Endothelial cell of umbilical vein (primary cell): ENCODE measurements at regions not wholly inside any gene's neighbourhood (a gene's known extent, or its start where the extent isn't known, plus 50 kb on each side); places are given as distances from the start of the nearest gene placed in this dataset.
"Not testable (repeated sequence)": the region's sequence is repeated elsewhere in the genome, so short reads cannot be mapped to it uniquely, and the experiment has no call there.

Source experiments
- BruUV-seq: library from RNA; stranded (reverse); fragments of 400-500 nt; replicated peaks from 2 replicates; lab custom pipeline; 2021; lab: Mats Ljungman, UMichigan
- CTCF ChIA-PET: fragments of 300-600, 350-600 bp; sonication (Branson Sonifier 250); formaldehyde crosslinking; loops from one replicate; lab custom pipeline; 2021; ENCODE audit warnings: antibody characterized with exemption, inconsistent platforms; lab: Charles Lee
- POLR2A ChIA-PET: fragments of 300-600, 350-600 bp; sonication (Branson Sonifier 250); formaldehyde crosslinking; loops from one replicate; lab custom pipeline; 2021; ENCODE audit warnings: antibody characterized with exemption, inconsistent platforms; lab: Charles Lee
- DNase-seq: peaks from one replicate; pipeline ENCODE4 v3.0.0-alpha.2; 2011; ENCODE audit warnings: low read depth, low spot score
- FAIRE-seq: peaks from 2 replicates; lab custom pipeline; 2011; peaks lifted over from hg19 to GRCh38; lab: Jason Lieb, UNC
- H2AFZ ChIP-seq: 2 replicates; pipeline ENCODE4 v1.6.0; 2012; ENCODE audit warnings: low read depth, low read length, control low read depth, inconsistent platforms
- H3K27ac ChIP-seq: 2 replicates; pipeline ENCODE4 v1.5.1; 2011; ENCODE audit warnings: low read depth, mild to moderate bottlenecking, control low read depth, low read length, moderate library complexity; ENCODE audit not compliant: insufficient read depth
- H3K27me3 ChIP-seq, 2 experiments: 2 replicates each; pipeline versions ENCODE4 v1.6.0 to v1.6.1; 2011; ENCODE audit warnings: low read length in 2 of 2, mixed read lengths in 1 of 2; ENCODE audit not compliant: control insufficient read depth in 2 of 2, insufficient read depth in 2 of 2
- H3K36me3 ChIP-seq, 2 experiments: 2 replicates in 1 of 2; 3 replicates in 1 of 2; pipeline ENCODE4 v1.5.1; 2011; ENCODE audit warnings: low read length in 2 of 2, mild to moderate bottlenecking in 1 of 2, moderate library complexity in 1 of 2; ENCODE audit not compliant: control insufficient read depth in 2 of 2, insufficient read depth in 2 of 2; ENCODE audit errors: extremely low read depth in 1 of 2
- H3K4me1 ChIP-seq: 3 replicates; pipeline ENCODE4 v1.5.1; 2011; ENCODE audit warnings: mild to moderate bottlenecking, low read length; ENCODE audit not compliant: control insufficient read depth, insufficient read depth; ENCODE audit errors: extremely low read depth
- H3K4me2 ChIP-seq: 2 replicates; pipeline ENCODE4 v1.6.1; 2011; ENCODE audit warnings: low read length, control low read depth, mixed read lengths; ENCODE audit not compliant: insufficient read depth
- H3K4me3 ChIP-seq, 3 experiments: fragments of 200-600 bp in 1 of 3; sonication (generic), shearing (Covaris generic) in 1 of 3; replicated peaks in 1 of 3; 2 replicates each; pipeline ENCODE4 v1.5.1; 2011 to 2016; ENCODE audit warnings: control low read depth in 3 of 3, low read length in 3 of 3, mild to moderate bottlenecking in 2 of 3, inconsistent platforms in 1 of 3, low read depth in 1 of 3, moderate library complexity in 1 of 3; ENCODE audit not compliant: insufficient read depth in 1 of 3
- H3K79me2 ChIP-seq: 2 replicates; pipeline ENCODE4 v1.6.0; 2012; ENCODE audit warnings: low read length, inconsistent platforms; ENCODE audit not compliant: control insufficient read depth, insufficient read depth
- H3K9ac ChIP-seq: replicated peaks from 2 replicates; pipeline ENCODE3; 2011; ENCODE audit warnings: low read length, control low read depth; ENCODE audit not compliant: insufficient read depth; ENCODE audit errors: extremely low read depth
- H3K9me1 ChIP-seq: replicated peaks from 3 replicates; pipeline ENCODE4 v1.6.0; 2011; ENCODE audit warnings: mild to moderate bottlenecking, low read length; ENCODE audit not compliant: control insufficient read depth, insufficient read depth; ENCODE audit errors: extremely low read depth
- H3K9me3 ChIP-seq: replicated peaks from 2 replicates; pipeline ENCODE4 v1.5.1; 2012; ENCODE audit warnings: low read length, inconsistent platforms; ENCODE audit not compliant: control insufficient read depth, insufficient read depth
- H4K20me1 ChIP-seq: replicated peaks from 2 replicates; pipeline ENCODE3; 2011; ENCODE audit warnings: mild to moderate bottlenecking, low read length; ENCODE audit not compliant: control insufficient read depth, insufficient read depth; ENCODE audit errors: extremely low read depth
- CTCF ChIP-seq, 2 donors: IDR thresholded peaks; 1 replicate in 1 of 2; 2 replicates in 1 of 2; pipeline ENCODE4 v1.5.1; 2011; ENCODE audit warnings: low read length in 2 of 2, mild to moderate bottlenecking in 2 of 2, moderate library complexity in 2 of 2, control low read depth in 1 of 2, inconsistent platforms in 1 of 2, low read depth in 1 of 2; ENCODE audit not compliant: insufficient read depth in 1 of 2; ENCODE audit errors: extremely low read depth in 1 of 2
- EZH2 ChIP-seq: IDR thresholded peaks from 2 replicates; pipeline ENCODE4 v1.6.1; 2012; ENCODE audit warnings: borderline replicate concordance, low read depth, mild to moderate bottlenecking, moderate library complexity, low read length, inconsistent platforms; ENCODE audit not compliant: severe bottlenecking
- FOS ChIP-seq: IDR thresholded peaks from 2 replicates; pipeline ENCODE4 v1.6.1; 2011; ENCODE audit warnings: mild to moderate bottlenecking, low read length, moderate library complexity, borderline replicate concordance; ENCODE audit not compliant: insufficient read depth
- GATA2 ChIP-seq: IDR thresholded peaks from 2 replicates; pipeline ENCODE4 v1.7.0; 2011; ENCODE audit warnings: low read depth, mild to moderate bottlenecking, moderate library complexity, mixed read lengths, low read length; ENCODE audit not compliant: insufficient read length, insufficient read depth
- JUN ChIP-seq: IDR thresholded peaks from 2 replicates; pipeline ENCODE4 v1.6.1; 2011; ENCODE audit warnings: borderline replicate concordance, low read depth; ENCODE audit not compliant: insufficient read length, insufficient read depth
- MAX ChIP-seq: IDR thresholded peaks from 2 replicates; pipeline ENCODE4 v1.6.1; 2011; ENCODE audit not compliant: insufficient read depth, insufficient read length
- MYC ChIP-seq: IDR thresholded peaks from one replicate; pipeline ENCODE4 v1.6.1; 2011; ENCODE audit warnings: mild to moderate bottlenecking, low read depth, low read length
- POLR2A ChIP-seq: IDR thresholded peaks from 2 replicates; pipeline ENCODE4 v1.6.1; 2012; ENCODE audit warnings: low read depth, mild to moderate bottlenecking, control low read depth, low read length
- POLR2AphosphoS5 ChIP-seq: IDR thresholded peaks from 2 replicates; pipeline ENCODE4 v1.6.1; 2012; ENCODE audit warnings: low read depth, mild to moderate bottlenecking, control low read depth, low read length, moderate library complexity; ENCODE audit not compliant: insufficient read depth
- dilution Hi-C: fragments of 300-500 bp; cut with MboI; formaldehyde crosslinking; loops from one replicate; pipeline ENCODE4 v1.15.0; 2019; ENCODE audit warnings: low sequenced_read_pairs; ENCODE audit not compliant: extremely low pct_ligation_motif_present
- intact Hi-C: fragments of 100-400 bp; cut with micrococcal nuclease; formaldehyde crosslinking; loops from one replicate; pipeline ENCODE4 v1.10.0; 2022

- TF ChIP-seq JUN = no peak
- no peak for TF ChIP-seq FOS
- TF ChIP-seq POLR2AphosphoS5 = no peak
- TF ChIP-seq POLR2A = no peak
- TF ChIP-seq GATA2 = no peak
- TF ChIP-seq MAX = no peak
- TF ChIP-seq CTCF (IDR thresholded peaks at IDR 0.05; ENCODE audit: extremely low read depth in 1 of 2, insufficient read depth in 1 of 2, low read depth in 1 of 2, low read length in 2 of 2) = no peak
- TF ChIP-seq MYC = no peak
- TF ChIP-seq EZH2 = no peak
- DNase-seq = no peak
- intact Hi-C loops (no loop called here), dilution Hi-C loops (no loop called here)
- H3K9me3 ChIP-seq = no peaks in the 10 kb centered on the region
- FAIRE-seq = no peak
- no peaks in the 10 kb centered on the region for H3K9me1 ChIP-seq
- H3K27me3 ChIP-seq = no peaks in the 10 kb centered on the region
- H3K79me2 ChIP-seq = no peaks in the 10 kb centered on the region
- no peak overlapping the region for H2AFZ ChIP-seq
- H3K27ac ChIP-seq = no peak overlapping the region
- no peaks in the 10 kb centered on the region for H4K20me1 ChIP-seq
- no TSS peak for BruUV-seq
- H3K4me3 ChIP-seq = no peak overlapping the region
- no peak overlapping the region for H3K9ac ChIP-seq
- CTCF ChIA-PET = no interaction called here
- H3K36me3 ChIP-seq = no peaks in the 10 kb centered on the region
- no peak overlapping the region for H3K4me2 ChIP-seq
- no peaks in the 10 kb centered on the region for H3K4me1 ChIP-seq
- POLR2A ChIA-PET = no interaction called here
Observed at GRCh38 chr3:154862265-154862664, 217.9 kb upstream of the MME start.

- intact Hi-C loops, FAIRE-seq, H3K27me3 ChIP-seq, H3K9me1 ChIP-seq, BruUV-seq, dilution Hi-C loops, H4K20me1 ChIP-seq, H3K4me3 ChIP-seq, H3K36me3 ChIP-seq, CTCF ChIA-PET, H3K27ac ChIP-seq, H3K4me2 ChIP-seq, DNase-seq, H3K9me3 ChIP-seq, H3K9ac ChIP-seq, H3K4me1 ChIP-seq, H3K79me2 ChIP-seq, POLR2A ChIA-PET, H2AFZ ChIP-seq: not testable (repeated sequence)
Observed at GRCh38 chr3:154852998-154853397, 227.1 kb upstream of the MME start.
